Endodermal cell (in vitro differentiated cells): ENCODE measurements at regions not wholly inside any gene's neighbourhood (a gene's known extent, or its start where the extent isn't known, plus 50 kb on each side); places are given as distances from the start of the nearest gene placed in this dataset.

Source experiments
- DNase-seq: peaks from one replicate; pipeline ENCODE4 v3.0.0-alpha.2; 2017
- H3K27ac ChIP-seq: 2 replicates; pipeline ENCODE4 v1.5.1; 2013; ENCODE audit warnings: mild to moderate bottlenecking, low read depth, low read length, moderate library complexity
- H3K27me3 ChIP-seq: 2 replicates; pipeline ENCODE4 v1.6.1; 2013; ENCODE audit warnings: mild to moderate bottlenecking, low read length, moderate library complexity; ENCODE audit not compliant: insufficient read depth, control insufficient read depth, poor library complexity, severe bottlenecking
- H3K36me3 ChIP-seq: 2 replicates; pipeline ENCODE4 v1.7.0; 2013; ENCODE audit warnings: mild to moderate bottlenecking, low read length, moderate library complexity; ENCODE audit not compliant: control insufficient read depth, insufficient read depth
- H3K4me1 ChIP-seq: one replicate; pipeline ENCODE4 v1.7.0; 2013; ENCODE audit warnings: low read length; ENCODE audit not compliant: control insufficient read depth, insufficient read depth
- H3K4me3 ChIP-seq: 2 replicates; pipeline ENCODE4 v1.5.1; 2013; ENCODE audit warnings: mild to moderate bottlenecking, low read length, moderate library complexity
- H3K9ac ChIP-seq: 2 replicates; pipeline ENCODE4 v1.6.1; 2013; ENCODE audit warnings: mild to moderate bottlenecking, low read length, moderate library complexity; ENCODE audit not compliant: poor library complexity, severe bottlenecking; ENCODE audit errors: extremely low read depth
- H3K9me3 ChIP-seq: 2 replicates; pipeline ENCODE4 v1.6.1; 2013; ENCODE audit warnings: mild to moderate bottlenecking, low read length, moderate library complexity; ENCODE audit not compliant: control insufficient read depth
- H3K27ac Mint-ChIP-seq: 2 replicates; pipeline ENCODE4 v1.8.0; 2020; ENCODE audit warnings: mixed read lengths
- H3K27me3 Mint-ChIP-seq: 2 replicates; pipeline ENCODE4 v1.8.0; 2021; ENCODE audit warnings: mild to moderate bottlenecking, mixed read lengths; ENCODE audit not compliant: insufficient read depth
- H3K36me3 Mint-ChIP-seq: 2 replicates; pipeline ENCODE4 v1.8.0; 2020; ENCODE audit warnings: low read depth, mixed read lengths
- H3K4me1 Mint-ChIP-seq: 2 replicates; pipeline ENCODE4 v1.8.0; 2020; ENCODE audit warnings: mixed read lengths
- H3K4me3 Mint-ChIP-seq: 2 replicates; pipeline ENCODE4 v1.8.0; 2020; ENCODE audit warnings: mild to moderate bottlenecking, moderate library complexity, mixed read lengths
- H3K9me3 Mint-ChIP-seq: 2 replicates; pipeline ENCODE4 v1.8.0; 2020; ENCODE audit warnings: mild to moderate bottlenecking, mixed read lengths
- CTCF ChIP-seq: fragments of 200-600 bp; sonication (generic); conservative IDR thresholded peaks from 2 replicates; pipeline ENCODE4 v1.5.0; 2021; ENCODE audit warnings: antibody characterized with exemption, mild to moderate bottlenecking
- WGBS, 2 experiments: methylation state at CpG; one replicate each; pipeline versions ENCODE4 v1.1.5 to v1.1.7; 2013; ENCODE audit warnings: missing lambda C conversion rate in 2 of 2, mixed read lengths in 1 of 2; ENCODE audit not compliant: insufficient coverage in 1 of 2, insufficient read length in 1 of 2; 5-methylcytosine and 5-hydroxymethylcytosine counted together

GRCh38 chr1:170407581-170407980 lies 124.4 kb upstream of the GORAB start:
- peaks cover 7% of the 10 kb centered on the region for H3K4me1 ChIP-seq
- no peak overlapping the region for H3K27ac Mint-ChIP-seq
- H3K9me3 Mint-ChIP-seq: no peaks in the 10 kb centered on the region
- no peaks in the 10 kb centered on the region for H3K36me3 ChIP-seq
- WGBS, 2 experiments: 88% methylated on average over 1 of the region's 1 CpG; no CpG with 5 or more reads in 1 of the 2 experiments
- H3K4me3 ChIP-seq: no peak overlapping the region
- no peak for TF ChIP-seq CTCF
- H3K4me1 Mint-ChIP-seq: peaks cover 14% of the 10 kb centered on the region
- H3K27me3 ChIP-seq: no peaks in the 10 kb centered on the region
- no peak overlapping the region for H3K9ac ChIP-seq
- no peak overlapping the region for H3K27ac ChIP-seq
- no peaks in the 10 kb centered on the region for H3K36me3 Mint-ChIP-seq
- H3K9me3 ChIP-seq: no peaks in the 10 kb centered on the region
- H3K27me3 Mint-ChIP-seq: no peaks in the 10 kb centered on the region
- H3K4me3 Mint-ChIP-seq: no peak overlapping the region
- DNase-seq: no peak

- Mint-ChIP-seq H3K27ac (no peak overlapping the region), H3K36me3 (no peaks in the 10 kb centered on the region), H3K4me3 (no peak overlapping the region), H3K4me1 (peaks cover 14% of the 10 kb centered on the region), H3K27me3 (no peaks in the 10 kb centered on the region), H3K9me3 (no peaks in the 10 kb centered on the region)
- Histone ChIP-seq H3K9ac (no peak overlapping the region), H3K4me3 (no peak overlapping the region), H3K4me1 (peaks cover 7% of the 10 kb centered on the region), H3K27ac (no peak overlapping the region), H3K36me3 (no peaks in the 10 kb centered on the region), H3K9me3 (no peaks in the 10 kb centered on the region), H3K27me3 (no peaks in the 10 kb centered on the region)
- DNase-seq: no peak
- 86 to 95% methylated on average over 2 of the region's 2 CpGs for WGBS, 2 experiments
- TF ChIP-seq CTCF: no peak
These were observed 121.4 kb upstream of the GORAB start for GRCh38 chr1:170410401-170411166.

GRCh38 chr1:170414989-170415709 lies 116.8 kb upstream of the GORAB start:
- no peaks in the 10 kb centered on the region for H3K27me3 Mint-ChIP-seq
- WGBS, 2 experiments: 86 to 87% methylated on average over 2 to 3 of the region's 3 CpGs
- no peak overlapping the region for H3K4me3 Mint-ChIP-seq
- no peak for DNase-seq
- Histone ChIP-seq H3K4me1 (peaks cover 7% of the 10 kb centered on the region), H3K4me3 (no peak overlapping the region), H3K27ac (no peak overlapping the region), H3K27me3 (no peaks in the 10 kb centered on the region), H3K9me3 (no peaks in the 10 kb centered on the region), H3K9ac (no peak overlapping the region), H3K36me3 (no peaks in the 10 kb centered on the region)
- H3K9me3 Mint-ChIP-seq: peaks cover 14% of the 10 kb centered on the region
- H3K27ac Mint-ChIP-seq: no peak overlapping the region
- H3K4me1 Mint-ChIP-seq: peaks cover 14% of the 10 kb centered on the region
- no peaks in the 10 kb centered on the region for H3K36me3 Mint-ChIP-seq
- TF ChIP-seq CTCF: no peak
